Neural progenitor cell (in vitro differentiated cells): ENCODE measurements at regions not wholly inside any gene's neighbourhood (a gene's known extent, or its start where the extent isn't known, plus 50 kb on each side); places are given as distances from the start of the nearest gene placed in this dataset.

Source experiments
- CTCF ChIP-seq: fragments of 200-600 bp; sonication (generic); IDR thresholded peaks from 2 replicates; pipeline ENCODE4 v1.5.1; 2017; ENCODE audit warnings: antibody characterized with exemption, mild to moderate bottlenecking
- EZH2 ChIP-seq: fragments of 200-600 bp; sonication (generic); IDR thresholded peaks from 2 replicates; pipeline ENCODE4 v1.6.1; 2017; ENCODE audit warnings: antibody characterized with exemption, mild to moderate bottlenecking, moderate library complexity

GRCh38 chr1:173417563-173417962 is 59.6 kb upstream of the PRDX6 start:
- TF ChIP-seq CTCF: no peak
- no peak for TF ChIP-seq EZH2
